Upper lobe of left lung (tissue), 6 donors: ENCODE measurements at regions not wholly inside any gene's neighbourhood (a gene's known extent, or its start where the extent isn't known, plus 50 kb on each side); places are given as distances from the start of the nearest gene placed in this dataset.
"Not testable (repeated sequence)": the region's sequence is repeated elsewhere in the genome, so short reads cannot be mapped to it uniquely, and the experiment has no call there.

Experiments
- ATAC-seq, 2 donors: fragments of 200-7000 bp; cut with Tn5 transposase; one replicate each; pipeline ENCODE4 v1.9.1; 2022; ENCODE audit warnings: mild to moderate bottlenecking in 2 of 2, moderate library complexity in 2 of 2; ENCODE audit not compliant: low FRiP score in 2 of 2
- DNase-seq, 2 donors: peaks; one replicate each; pipeline ENCODE4 v3.0.0-alpha.2; 2019 to 2020
- H3K27ac ChIP-seq, 4 donors: fragments of 200-600 bp; sonication (generic); one replicate each; pipeline ENCODE4 v1.5.1; 2016 to 2019
- H3K27me3 ChIP-seq, 4 donors: fragments of 200-600 bp; sonication (generic); one replicate each; pipeline ENCODE4 v1.5.1; 2017 to 2019
- H3K36me3 ChIP-seq, 4 donors: fragments of 200-600 bp; sonication (generic); one replicate each; pipeline ENCODE4 v1.5.1; 2016 to 2019
- H3K4me1 ChIP-seq, 4 donors: fragments of 200-600 bp; sonication (generic); one replicate each; pipeline ENCODE4 v1.5.1; 2018 to 2019
- H3K4me3 ChIP-seq, 4 donors: fragments of 200-600 bp; sonication (generic); one replicate each; pipeline ENCODE4 v1.5.1; 2017 to 2019; ENCODE audit warnings: mild to moderate bottlenecking in 2 of 4, moderate library complexity in 1 of 4
- H3K9me3 ChIP-seq, 4 donors: fragments of 200-600 bp; sonication (generic); one replicate each; pipeline ENCODE4 v1.5.1; 2018 to 2019
- CTCF ChIP-seq, 6 experiments: fragments of 450-650 bp in 4 of 6; fragments of 200-600 bp in 2 of 6; sonication (generic) in 2 of 6; IDR thresholded peaks; one replicate each; pipeline ENCODE4 v1.5.1; 2016 to 2019; ENCODE audit warnings: antibody characterized with exemption in 6 of 6
- EP300 ChIP-seq, 4 donors: sonication (generic); formaldehyde crosslinking; IDR thresholded peaks; one replicate each; pipeline ENCODE4 v1.5.1; 2017; ENCODE audit warnings: antibody characterized with exemption in 4 of 4, control low read depth in 2 of 4
- POLR2A ChIP-seq, 4 donors: fragments of 450-650 bp; IDR thresholded peaks; one replicate each; pipeline ENCODE4 v1.5.1; 2016 to 2017; ENCODE audit warnings: antibody characterized with exemption in 4 of 4, mild to moderate bottlenecking in 2 of 4
- POLR2AphosphoS5 ChIP-seq, 2 donors: sonication (generic); formaldehyde crosslinking; IDR thresholded peaks; one replicate each; pipeline ENCODE4 v1.5.1; 2017; ENCODE audit warnings: antibody characterized with exemption in 2 of 2
- WGBS, 2 donors: methylation state at CpG; one replicate each; pipeline ENCODE4 v1.1.5; 2017 to 2018; 5-methylcytosine and 5-hydroxymethylcytosine counted together
- donor health status: DM: no; HTN: no; CAD: no; lungs with moderate emphysema.
- donor health status: DM: no; HTN: yes; CAD: no; lungs with severe emphysema.

- no peak for TF ChIP-seq CTCF (IDR thresholded peaks at IDR 0.05)
- no peak for TF ChIP-seq POLR2AphosphoS5 (IDR thresholded peaks at IDR 0.05)
- no peak for TF ChIP-seq EP300 (IDR thresholded peaks at IDR 0.05)
- DNase-seq (no peak), ATAC-seq (no peak)
- Histone ChIP-seq H3K27me3 (no peaks in the 10 kb centered on the region), H3K4me3 (no peak overlapping the region), H3K9me3 (no peaks in the 10 kb centered on the region), H3K27ac (no peak overlapping the region), H3K36me3 (no peaks in the 10 kb centered on the region), H3K4me1 (peaks cover 0 to 6% (median 2%) of the 10 kb centered on the region in 4 donors)
- 67 to 72% methylated on average over 4 to 5 of the region's 5 CpGs for WGBS, 2 donors
These were observed 83.3 kb upstream of the TNFSF11 start for GRCh38 chr13:42490676-42491075.

GRCh38 chr13:42492372-42492920 is 81.5 kb upstream of the TNFSF11 start:
- H3K27me3 ChIP-seq: no peaks in the 10 kb centered on the region
- WGBS, 2 donors: 83 to 84% methylated on average over 4 of the region's 4 CpGs
- no peak for ATAC-seq

GRCh38 chr13:42494157-42494556 is 79.8 kb upstream of the TNFSF11 start:
- Histone ChIP-seq H3K4me3 (no peak overlapping the region), H3K4me1 (no peaks in the 10 kb centered on the region), H3K27ac (no peak overlapping the region), H3K9me3 (no peaks in the 10 kb centered on the region), H3K27me3 (no peaks in the 10 kb centered on the region), H3K36me3 (no peaks in the 10 kb centered on the region)
- ATAC-seq (no peak), DNase-seq (no peak)
- 50 to 56% methylated on average over 3 of the region's 3 CpGs for WGBS, 2 donors
- TF ChIP-seq POLR2A (IDR thresholded peaks at IDR 0.05) (no peak), EP300 (IDR thresholded peaks at IDR 0.05) (no peak), POLR2AphosphoS5 (IDR thresholded peaks at IDR 0.05) (no peak), CTCF (IDR thresholded peaks at IDR 0.05) (no peak)

More at GRCh38 chr13:42492372-42492920, 81.5 kb upstream of the TNFSF11 start:
- Histone ChIP-seq H3K9me3 (no peaks in the 10 kb centered on the region), H3K4me1 (no peaks in the 10 kb centered on the region), H3K36me3 (no peaks in the 10 kb centered on the region), H3K4me3 (no peak overlapping the region), H3K27ac (no peak overlapping the region)
- TF ChIP-seq EP300 (IDR thresholded peaks at IDR 0.05): no peak
- no peak for TF ChIP-seq POLR2AphosphoS5 (IDR thresholded peaks at IDR 0.05)
- TF ChIP-seq POLR2A (IDR thresholded peaks at IDR 0.05): no peak
- TF ChIP-seq CTCF (IDR thresholded peaks at IDR 0.05): no peak
- DNase-seq: no peak

GRCh38 chr13:42495255-42495654 is 78.7 kb upstream of the TNFSF11 start:
- Histone ChIP-seq H3K9me3 (no peaks in the 10 kb centered on the region), H3K4me3 (no peak overlapping the region), H3K36me3 (no peaks in the 10 kb centered on the region), H3K4me1 (no peaks in the 10 kb centered on the region), H3K27me3 (no peaks in the 10 kb centered on the region), H3K27ac (no peak overlapping the region)
- DNase-seq: no peak
- TF ChIP-seq EP300 (IDR thresholded peaks at IDR 0.05) (no peak), POLR2A (IDR thresholded peaks at IDR 0.05) (no peak), CTCF (IDR thresholded peaks at IDR 0.05) (no peak), POLR2AphosphoS5 (IDR thresholded peaks at IDR 0.05) (no peak)
- no peak for ATAC-seq

- TF ChIP-seq CTCF (IDR thresholded peaks at IDR 0.05) (no peak), POLR2AphosphoS5 (IDR thresholded peaks at IDR 0.05) (no peak), EP300 (IDR thresholded peaks at IDR 0.05) (no peak), POLR2A (IDR thresholded peaks at IDR 0.05) (no peak)
- Histone ChIP-seq H3K27ac (no peak overlapping the region), H3K4me1 (no peaks in the 10 kb centered on the region), H3K27me3 (no peaks in the 10 kb centered on the region), H3K36me3 (no peaks in the 10 kb centered on the region), H3K4me3 (no peak overlapping the region), H3K9me3 (no peaks in the 10 kb centered on the region)
- ATAC-seq: no peak
- DNase-seq: no peak
- WGBS, 2 donors: 77 to 83% methylated on average over 7 of the region's 7 CpGs
These were observed 78.2 kb upstream of the TNFSF11 start for GRCh38 chr13:42495751-42496150.

- 82 to 86% methylated on average over 10 of the region's 10 CpGs for WGBS, 2 donors
- H3K36me3 ChIP-seq, DNase-seq, H3K4me1 ChIP-seq, H3K27ac ChIP-seq, ATAC-seq, H3K4me3 ChIP-seq, H3K27me3 ChIP-seq, H3K9me3 ChIP-seq: not testable (repeated sequence)
These were observed 76.9 kb upstream of the TNFSF11 start for GRCh38 chr13:42496926-42497554.
